ENCODE measurements at regions not wholly inside any gene's neighbourhood (a gene's known extent, or its start where the extent isn't known, plus 50 kb on each side); places are given as distances from the start of the nearest gene placed in this dataset.

DNA sequence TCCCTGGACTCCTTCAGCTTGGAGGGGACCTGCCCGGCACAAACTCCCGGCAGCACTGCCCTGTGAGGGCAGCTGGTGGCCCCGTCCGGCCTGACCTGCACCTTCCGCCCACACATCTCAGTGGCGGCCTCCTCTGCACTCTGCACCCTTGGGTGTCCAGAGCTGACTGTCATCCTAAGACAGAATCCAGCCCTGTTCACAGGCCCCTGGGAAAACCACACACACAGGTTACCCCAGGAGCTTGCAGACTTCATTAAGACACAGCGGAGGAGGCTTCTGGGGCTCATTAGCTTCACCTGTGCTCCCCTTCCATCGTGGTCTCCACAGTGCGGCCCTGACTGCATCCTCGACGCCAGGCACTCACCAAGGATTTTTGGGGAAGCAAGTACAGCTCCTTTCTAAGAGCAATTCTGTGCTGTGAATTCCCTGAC is 51.5 kb upstream of the SHH start:
- Histone ChIP-seq H3K27me3 (no peaks in the 10 kb centered on the region), H3K9me3 (no peaks in the 10 kb centered on the region), H3K4me1 (no peaks in the 10 kb centered on the region), H3K27ac (no peak overlapping the region), H3K36me3 (no peaks in the 10 kb centered on the region), H3K4me3 (no peak overlapping the region)
- intact Hi-C loops (cut with DNase I): no loop called here
- DNase-seq (ENCODE audit: low spot score in 2 of 2): peak in 1 of 2 donors; percentile 58
- TF ChIP-seq, protein P1, sequence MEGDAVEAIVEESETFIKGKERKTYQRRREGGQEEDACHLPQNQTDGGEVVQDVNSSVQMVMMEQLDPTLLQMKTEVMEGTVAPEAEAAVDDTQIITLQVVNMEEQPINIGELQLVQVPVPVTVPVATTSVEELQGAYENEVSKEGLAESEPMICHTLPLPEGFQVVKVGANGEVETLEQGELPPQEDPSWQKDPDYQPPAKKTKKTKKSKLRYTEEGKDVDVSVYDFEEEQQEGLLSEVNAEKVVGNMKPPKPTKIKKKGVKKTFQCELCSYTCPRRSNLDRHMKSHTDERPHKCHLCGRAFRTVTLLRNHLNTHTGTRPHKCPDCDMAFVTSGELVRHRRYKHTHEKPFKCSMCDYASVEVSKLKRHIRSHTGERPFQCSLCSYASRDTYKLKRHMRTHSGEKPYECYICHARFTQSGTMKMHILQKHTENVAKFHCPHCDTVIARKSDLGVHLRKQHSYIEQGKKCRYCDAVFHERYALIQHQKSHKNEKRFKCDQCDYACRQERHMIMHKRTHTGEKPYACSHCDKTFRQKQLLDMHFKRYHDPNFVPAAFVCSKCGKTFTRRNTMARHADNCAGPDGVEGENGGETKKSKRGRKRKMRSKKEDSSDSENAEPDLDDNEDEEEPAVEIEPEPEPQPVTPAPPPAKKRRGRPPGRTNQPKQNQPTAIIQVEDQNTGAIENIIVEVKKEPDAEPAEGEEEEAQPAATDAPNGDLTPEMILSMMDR (IDR thresholded peaks at IDR 0.05): no peak

DNA sequence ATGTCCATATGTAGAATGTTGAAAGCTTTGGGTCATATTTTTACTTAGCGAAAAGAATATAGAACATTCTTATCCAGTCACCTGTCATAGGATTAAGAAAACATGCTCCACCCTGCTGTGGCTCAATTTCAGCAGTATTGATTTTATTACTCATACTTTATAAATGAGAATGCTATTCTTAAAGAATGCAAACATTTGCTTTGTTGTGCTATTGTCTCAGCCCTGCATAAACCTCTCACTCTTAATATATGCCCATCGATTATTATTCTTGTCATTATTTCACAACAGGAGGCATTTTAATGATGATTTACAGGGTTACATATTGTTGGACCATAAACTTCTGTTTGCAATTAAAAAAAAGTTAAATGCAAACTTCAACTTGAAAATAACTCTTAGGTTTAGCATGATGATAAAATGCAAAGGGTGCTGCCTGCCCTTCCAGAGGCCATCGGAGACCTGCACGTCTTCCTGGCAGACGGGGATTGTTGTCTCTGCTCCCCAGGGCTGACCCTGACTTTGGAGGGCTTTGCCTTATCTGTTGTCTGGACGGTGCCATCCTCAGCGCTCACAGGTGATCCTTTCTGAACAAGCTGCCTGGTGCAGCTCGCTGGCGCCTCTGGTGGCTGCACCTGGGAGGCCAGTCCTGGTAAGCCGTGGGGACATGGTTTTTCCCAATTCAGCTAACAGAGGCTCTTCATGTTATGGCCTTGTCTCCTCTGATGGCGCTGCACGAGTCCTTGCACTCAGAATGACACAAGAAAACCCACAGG is 50.0 kb upstream of the SHH start:
- Histone ChIP-seq H3K9me3 (no peaks in the 10 kb centered on the region), H3K36me3 (no peaks in the 10 kb centered on the region), H3K27ac (no peak overlapping the region), H3K4me1 (no peaks in the 10 kb centered on the region), H3K27me3 (no peaks in the 10 kb centered on the region), H3K4me3 (no peak overlapping the region)
- TF ChIP-seq, protein P1 (IDR thresholded peaks at IDR 0.05): no peak
- peak in 1 of 2 donors; percentile 52 for DNase-seq (ENCODE audit: low spot score in 2 of 2)
- intact Hi-C loops (cut with DNase I): no loop called here
